ENCODE measurements at regions not wholly inside any gene's neighbourhood (a gene's known extent, or its start where the extent isn't known, plus 50 kb on each side); places are given as distances from the start of the nearest gene placed in this dataset.

GRCh38 chr17:68185820-68186219 is 62.0 kb upstream of the AMZ2 start:
- DNase-seq: no peak

DNA sequence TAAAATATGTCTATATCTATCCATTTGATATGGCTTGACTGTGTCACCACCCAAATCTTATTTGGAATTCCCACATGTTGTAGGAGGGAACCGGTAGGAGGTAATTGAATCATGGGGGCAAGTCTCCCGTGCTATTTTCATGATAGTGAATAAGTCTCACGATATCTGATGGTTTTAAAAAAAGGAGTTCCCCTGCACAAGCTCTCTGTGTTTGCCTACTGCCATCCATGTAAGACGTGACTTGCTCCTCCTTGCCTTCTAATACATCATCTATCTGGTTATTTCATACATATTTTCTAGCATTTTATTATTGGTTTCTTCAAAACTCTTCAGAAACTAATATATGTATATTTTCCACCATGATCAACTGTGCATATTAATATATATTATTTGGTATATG is 57.3 kb upstream of the AMZ2 start:
- DNase-seq: no peak

DNA sequence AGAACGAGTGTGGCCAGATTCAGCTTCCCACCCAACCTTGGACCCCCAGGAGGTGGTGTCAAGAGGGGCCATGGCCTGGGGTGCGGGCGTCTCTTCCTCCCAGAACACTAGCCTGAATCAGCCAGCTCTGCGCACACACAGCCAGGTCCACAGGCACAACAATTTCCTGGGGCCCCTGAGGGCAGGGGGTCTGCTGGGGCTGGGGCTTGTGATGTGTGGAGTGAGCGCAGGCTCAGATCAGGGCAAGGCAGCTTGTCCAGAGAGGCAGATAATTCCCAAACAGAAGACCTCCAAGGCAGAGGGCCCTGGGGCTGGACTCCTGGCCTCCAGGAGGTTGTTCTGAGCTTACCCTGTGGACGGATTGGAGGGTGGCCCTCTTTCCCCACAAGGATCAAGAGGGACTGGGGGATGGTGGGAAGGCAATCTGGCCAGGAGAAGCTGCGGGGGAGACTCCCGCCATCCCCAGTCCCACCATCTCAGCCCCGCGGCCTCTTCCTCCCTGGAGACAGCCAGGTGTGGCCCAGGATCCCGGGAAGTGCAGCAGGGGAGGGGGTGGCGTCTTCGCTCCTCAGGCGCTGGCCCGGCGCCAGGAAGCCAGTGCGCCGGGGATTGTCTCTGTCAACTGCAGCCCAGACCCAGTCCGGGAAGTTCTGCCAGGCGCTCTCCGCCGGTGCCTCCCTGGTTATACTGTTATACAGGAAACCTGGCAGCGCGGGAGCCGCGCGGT is 52.0 kb upstream of the AMZ2 start:
- peak in 1 of 2 experiments; percentile 26 for DNase-seq

DNA sequence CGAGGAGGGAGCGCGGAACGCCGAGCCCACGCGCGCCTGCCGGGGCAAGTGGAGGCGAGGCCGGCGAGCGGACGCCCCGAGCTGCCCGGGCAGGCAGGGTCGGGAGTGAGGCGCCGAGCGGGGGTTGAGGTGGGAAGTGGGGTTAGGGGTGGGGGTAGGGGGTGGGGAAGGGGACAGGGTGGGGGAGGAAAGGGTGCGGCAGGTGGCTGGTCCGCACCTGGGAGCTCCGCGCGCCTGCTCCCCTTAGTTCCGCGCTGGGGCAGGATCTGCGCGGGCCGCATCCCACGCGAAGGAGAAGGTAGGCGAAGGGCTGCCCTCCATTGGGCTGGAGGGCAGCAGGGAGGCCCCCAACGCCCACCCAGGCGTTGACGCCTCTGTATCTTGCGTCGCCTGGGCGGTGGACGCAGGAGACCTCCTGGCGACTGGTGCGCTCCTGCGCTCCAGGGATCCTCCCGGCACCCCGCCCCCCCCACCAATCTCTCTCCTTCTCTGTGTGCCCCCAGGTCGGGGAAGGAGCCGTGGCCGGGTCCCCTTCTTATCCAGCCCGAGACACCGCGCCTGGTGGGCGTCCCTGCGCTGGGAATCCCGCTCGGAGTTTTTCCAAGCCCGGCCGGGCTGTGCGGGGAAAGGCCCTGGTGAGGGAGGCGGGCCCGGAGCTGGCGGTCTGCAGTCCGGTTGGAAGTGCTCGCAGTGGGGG is 51.3 kb upstream of the AMZ2 start:
- no peak for DNase-seq

- no peak for DNase-seq
Measured at GRCh38 chr17:68197091-68197996, 50.5 kb upstream of the AMZ2 start.

DNA sequence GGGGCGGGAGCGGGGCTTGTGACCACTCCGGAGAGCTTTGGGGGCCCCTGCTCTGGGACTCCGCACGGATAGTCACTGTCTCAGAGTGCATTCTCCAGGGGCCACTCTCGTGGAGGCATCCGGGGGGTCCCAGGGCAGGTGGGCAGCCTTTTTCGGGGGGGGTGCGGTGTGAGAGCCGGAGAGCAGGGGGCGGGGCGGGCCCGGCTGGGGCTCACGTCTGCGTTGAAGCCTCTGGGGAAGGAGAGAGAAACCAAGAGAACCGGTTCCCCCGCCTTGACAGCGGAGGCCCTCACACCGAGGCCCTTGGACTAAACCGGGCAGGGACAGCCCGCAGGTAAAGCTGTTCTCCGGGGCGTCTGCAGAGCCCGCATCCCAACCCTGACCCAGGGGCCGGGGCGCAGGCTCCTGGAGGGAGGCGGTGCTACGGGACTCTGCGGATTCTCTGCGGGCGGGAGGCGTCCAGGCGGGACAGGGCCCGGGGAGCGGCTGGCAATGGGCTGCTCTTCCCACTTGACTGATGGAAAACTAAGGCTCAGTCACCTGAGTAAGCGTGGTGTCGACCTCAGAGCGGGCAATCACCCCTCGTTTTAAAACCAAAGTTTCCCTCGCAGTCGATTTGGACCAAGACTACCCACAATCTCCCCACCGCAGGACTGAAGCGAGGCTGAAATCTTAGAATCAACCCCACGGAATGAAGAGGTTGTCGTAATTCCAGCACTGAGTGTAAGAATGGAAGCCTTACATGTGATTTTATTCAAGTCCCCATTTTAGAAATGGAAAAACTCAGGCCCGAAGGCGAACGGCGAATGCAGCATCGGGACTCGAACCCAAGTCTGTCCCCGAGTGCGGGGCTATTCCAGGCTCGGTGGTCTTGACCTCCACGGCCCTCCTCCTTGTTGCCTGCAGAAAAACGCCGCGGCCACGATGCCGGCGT is 49.6 kb upstream of the AMZ2 start:
- no peak for DNase-seq

Measured in NCI-H187 (cell line).